ENCODE measurements at regions not wholly inside any gene's neighbourhood (a gene's known extent, or its start where the extent isn't known, plus 50 kb on each side); places are given as distances from the start of the nearest gene placed in this dataset.
"Not testable (repeated sequence)": the region's sequence is repeated elsewhere in the genome, so short reads cannot be mapped to it uniquely, and the experiment has no call there.

- no peak for DNase-seq
These were observed 988.7 kb downstream of the HACE1 start for GRCh38 chr6:103870970-103871369.

- no peak for DNase-seq
These were observed 997.4 kb downstream of the HACE1 start for GRCh38 chr6:103862297-103862696.

GRCh38 chr6:103858003-103858402 lies 1001.7 kb downstream of the HACE1 start:
- no peak for DNase-seq

- DNase-seq = no peak
These were observed 1004.0 kb downstream of the HACE1 start for GRCh38 chr6:103855750-103856149.

GRCh38 chr6:103854059-103854458 lies 1005.7 kb downstream of the HACE1 start:
- DNase-seq = no peak

- DNase-seq = no peak
These were observed 1021.3 kb downstream of the HACE1 start for GRCh38 chr6:103838457-103838856.

- DNase-seq = no peak
These were observed 1033.5 kb downstream of the HACE1 start for GRCh38 chr6:103826209-103826608.

GRCh38 chr6:103820148-103820547 lies 1039.6 kb downstream of the HACE1 start:
- DNase-seq = no peak

GRCh38 chr6:103819509-103819908 lies 1040.2 kb downstream of the HACE1 start:
- no peak for DNase-seq

GRCh38 chr6:103812970-103813369 lies 1046.7 kb downstream of the HACE1 start:
- no peak for DNase-seq

- DNase-seq = not testable (repeated sequence)
These were observed 1057.7 kb downstream of the HACE1 start for GRCh38 chr6:103801901-103802479.

- DNase-seq = no peak
These were observed 1059.6 kb downstream of the HACE1 start for GRCh38 chr6:103799971-103800670.

- DNase-seq = no peak
These were observed 1061.6 kb downstream of the HACE1 start for GRCh38 chr6:103798166-103798565.

GRCh38 chr6:103797738-103798137 lies 1062.0 kb downstream of the HACE1 start:
- no peak for DNase-seq

- DNase-seq = no peak
These were observed 1068.3 kb downstream of the HACE1 start for GRCh38 chr6:103791458-103791857.

- no peak for DNase-seq
These were observed 1075.6 kb downstream of the HACE1 start for GRCh38 chr6:103784117-103784516.

GRCh38 chr6:103783329-103783728 lies 1076.4 kb downstream of the HACE1 start:
- DNase-seq = no peak

GRCh38 chr6:103769431-103769830 lies 1090.3 kb downstream of the HACE1 start:
- no peak for DNase-seq

GRCh38 chr6:103750603-103751002 lies 1109.1 kb downstream of the HACE1 start:
- no peak for DNase-seq

GRCh38 chr6:103734016-103734415 lies 1125.7 kb downstream of the HACE1 start:
- DNase-seq = no peak

- no peak for DNase-seq
These were observed 1130.1 kb downstream of the HACE1 start for GRCh38 chr6:103729658-103730057.

GRCh38 chr6:103723438-103724322 lies 1136.0 kb downstream of the HACE1 start:
- DNase-seq = no peak

GRCh38 chr6:103722683-103723082 lies 1137.0 kb downstream of the HACE1 start:
- DNase-seq = no peak

- DNase-seq = no peak
These were observed 1137.8 kb downstream of the HACE1 start for GRCh38 chr6:103721923-103722322.

All from stimulated activated CD4-positive, alpha-beta T cell treated with anti-CD3 and anti-CD28 coated beads, Interleukin-15, amount 100 ng/mL, for 24 hours (primary cell).